GM21381 (cell line): ENCODE measurements at regions not wholly inside any gene's neighbourhood (a gene's known extent, or its start where the extent isn't known, plus 50 kb on each side); places are given as distances from the start of the nearest gene placed in this dataset.

Experiments used
- ATAC-seq: cut with Tn5 transposase; IDR thresholded peaks from one replicate; pipeline ENCODE4 v1.9.1; 2021; ENCODE audit warnings: mild to moderate bottlenecking, moderate library complexity; ENCODE audit not compliant: unreplicated experiment

GRCh38 chr5:7955476-7955875, 86.5 kb downstream of the MTRR start:
- no peak for ATAC-seq

- no peak for ATAC-seq
These were observed 88.4 kb downstream of the MTRR start for GRCh38 chr5:7957329-7957728.

GRCh38 chr5:7960142-7960541, 91.2 kb downstream of the MTRR start:
- ATAC-seq: no peak

- ATAC-seq: no peak
These were observed 92.6 kb downstream of the MTRR start for GRCh38 chr5:7961540-7961939.

GRCh38 chr5:7970816-7971215, 101.9 kb downstream of the MTRR start:
- no peak for ATAC-seq

GRCh38 chr5:7976411-7977190, 107.7 kb downstream of the MTRR start:
- ATAC-seq: no peak

- ATAC-seq: no peak
These were observed 109.2 kb downstream of the MTRR start for GRCh38 chr5:7978114-7978513.

GRCh38 chr5:7978991-7979390, 110.0 kb downstream of the MTRR start:
- ATAC-seq: no peak

GRCh38 chr5:7980881-7981280, 111.9 kb downstream of the MTRR start:
- no peak for ATAC-seq

GRCh38 chr5:7983433-7983832, 114.5 kb downstream of the MTRR start:
- ATAC-seq: no peak

- no peak for ATAC-seq
These were observed 122.3 kb downstream of the MTRR start for GRCh38 chr5:7991125-7991821.

GRCh38 chr5:7995688-7996294, 126.8 kb downstream of the MTRR start:
- ATAC-seq: no peak

GRCh38 chr5:8005416-8005815, 136.5 kb downstream of the MTRR start:
- no peak for ATAC-seq

GRCh38 chr5:8012131-8012977, 143.4 kb downstream of the MTRR start:
- no peak for ATAC-seq

- ATAC-seq: no peak
These were observed 145.2 kb downstream of the MTRR start for GRCh38 chr5:8013948-8014710.

- ATAC-seq: no peak
These were observed 150.8 kb downstream of the MTRR start for GRCh38 chr5:8019719-8020218.

- ATAC-seq: no peak
These were observed 152.0 kb downstream of the MTRR start for GRCh38 chr5:8020861-8021514.

- no peak for ATAC-seq
These were observed 159.3 kb downstream of the MTRR start for GRCh38 chr5:8028243-8028642.

GRCh38 chr5:8033261-8033660, 164.3 kb downstream of the MTRR start:
- no peak for ATAC-seq

GRCh38 chr5:8034852-8035251, 165.9 kb downstream of the MTRR start:
- no peak for ATAC-seq
